ENCODE measurements at regions not wholly inside any gene's neighbourhood (a gene's known extent, or its start where the extent isn't known, plus 50 kb on each side); places are given as distances from the start of the nearest gene placed in this dataset.

GRCh38 chr9:84600739-84601138, 68.8 kb upstream of the NTRK2 start:
- TF ChIP-seq CTCF (IDR thresholded peaks at IDR 0.05) (no peak), EP300 (IDR thresholded peaks at IDR 0.05) (no peak)

Data from esophagus muscularis mucosa (tissue), 3 donors.